Stomach (tissue), 8 donors: ENCODE measurements at regions not wholly inside any gene's neighbourhood (a gene's known extent, or its start where the extent isn't known, plus 50 kb on each side); places are given as distances from the start of the nearest gene placed in this dataset.
"Not testable (repeated sequence)": the region's sequence is repeated elsewhere in the genome, so short reads cannot be mapped to it uniquely, and the experiment has no call there.

ENCODE experiments used
- DNase-seq, 2 donors: peaks; one replicate each; pipeline versions ENCODE4 v3.0.0 to v3.0.0-alpha.2; 2013 to 2019
- H3K27ac ChIP-seq, 5 donors: fragments of 200-600 bp in 4 of 5; sonication (generic) in 4 of 5; one replicate each; pipeline ENCODE4 v1.5.1; 2013 to 2019; ENCODE audit warnings: mild to moderate bottlenecking in 1 of 5, moderate library complexity in 1 of 5
- H3K27me3 ChIP-seq, 3 donors: fragments of 200-600 bp; sonication (generic); one replicate each; pipeline ENCODE4 v1.5.1; 2017 to 2019; ENCODE audit warnings: mixed run types in 1 of 3
- H3K36me3 ChIP-seq, 4 donors: fragments of 200-600 bp; sonication (generic); 1 replicate in 3 of 4; 2 replicates in 1 of 4; pipeline ENCODE4 v1.5.1; 2016 to 2019
- H3K4me1 ChIP-seq, 4 donors: fragments of 200-600 bp; sonication (generic); one replicate each; pipeline ENCODE4 v1.5.1; 2016 to 2019
- H3K4me3 ChIP-seq, 4 donors: fragments of 200-600 bp; sonication (generic) in 3 of 4; one replicate each; pipeline ENCODE4 v1.5.1; 2016 to 2019; ENCODE audit warnings: mild to moderate bottlenecking in 1 of 4
- H3K9me3 ChIP-seq, 4 donors: fragments of 200-600 bp; sonication (generic); one replicate each; pipeline ENCODE4 v1.5.1; 2016 to 2019
- EP300 ChIP-seq: sonication (generic); formaldehyde crosslinking; IDR thresholded peaks from one replicate; pipeline ENCODE4 v1.6.1; 2017; ENCODE audit warnings: antibody characterized with exemption
- POLR2A ChIP-seq, 4 donors: fragments of 450-650 bp; IDR thresholded peaks; one replicate each; pipeline ENCODE4 v1.6.1; 2016; ENCODE audit warnings: antibody characterized with exemption in 4 of 4, control low read depth in 2 of 4, mild to moderate bottlenecking in 1 of 4, moderate library complexity in 1 of 4
- POLR2AphosphoS5 ChIP-seq, 3 donors: sonication (generic); formaldehyde crosslinking; IDR thresholded peaks; one replicate each; pipeline ENCODE4 v1.6.1; 2016; ENCODE audit warnings: antibody characterized with exemption in 3 of 3
- WGBS, 5 donors: extraction: QIAGEN DNeasy Blood & Tissue Kit in 3 of 5; methylation state at CpG; one replicate each; pipeline versions ENCODE4 v1.1.5 to v1.1.7; 2013 to 2018; 5-methylcytosine and 5-hydroxymethylcytosine counted together
- intact Hi-C: fragments of 100-400 bp; cut with DNase I; formaldehyde crosslinking; loops from one replicate; pipeline ENCODE4 v1.15.1; 2023; ENCODE audit warnings: low total_unique reads
- TF ChIP-seq, protein P1 (sequence below), 7 experiments: fragments of 450-650 bp in 4 of 7; fragments of 200-600 bp in 3 of 7; sonication (generic) in 3 of 7; IDR thresholded peaks; one replicate each; pipeline ENCODE4 v1.5.1; 2016 to 2019; ENCODE audit warnings: antibody characterized with exemption in 7 of 7, control low read depth in 2 of 7, mild to moderate bottlenecking in 1 of 7
- donor health status: healthy with polysubstance abuse.
- donor health status: Bipolar disorder and iron deficiency.
- donor health status: healthy.

DNA sequence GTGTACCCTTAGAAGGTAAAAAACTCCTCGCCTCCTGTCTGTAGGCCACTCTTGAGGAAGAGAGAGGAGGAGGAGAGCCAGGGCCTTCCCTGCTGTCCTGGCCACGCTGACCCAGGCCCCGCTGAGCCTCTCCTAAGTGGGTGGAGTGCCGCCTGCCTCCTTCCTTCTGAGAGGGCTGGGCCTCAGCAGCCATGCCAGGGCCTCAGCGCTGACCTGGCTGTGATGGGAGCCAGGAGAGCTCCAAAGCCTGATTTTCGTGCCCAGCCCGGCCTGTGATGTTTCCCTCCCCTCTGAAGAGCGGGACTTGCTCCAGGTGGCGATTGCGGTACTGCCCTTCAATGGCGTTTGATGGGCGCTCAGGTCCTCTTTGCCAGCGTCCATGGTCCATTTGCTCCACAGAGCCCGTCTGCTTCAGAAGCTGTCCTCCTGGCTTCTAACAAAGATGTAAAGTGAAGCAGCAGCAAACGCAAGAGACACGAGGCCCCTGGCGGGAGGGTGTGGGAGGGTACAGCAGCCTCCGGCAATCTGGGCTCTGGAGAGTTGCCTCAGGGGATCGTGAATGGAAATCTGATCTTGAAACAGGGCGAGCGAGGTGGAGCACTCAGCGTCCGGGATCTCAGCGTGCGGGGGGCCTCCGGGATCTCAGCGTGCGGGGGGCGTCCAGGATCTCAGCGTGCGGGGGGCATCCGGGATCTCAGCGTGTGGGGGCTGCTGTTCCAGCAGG is 93.5 kb downstream of the NPIPB11 start:
- DNase-seq: peak in 1 of 2 donors; percentile 43
- Histone ChIP-seq H3K9me3 (no peaks in the 10 kb centered on the region), H3K27me3 (no peaks in the 10 kb centered on the region), H3K4me3 (no peak overlapping the region), H3K36me3 (peaks cover 0 to 11% (median 6%) of the 10 kb centered on the region in 4 donors), H3K4me1 (peaks cover 19 to 41% (median 38%) of the 10 kb centered on the region in 4 donors), H3K27ac (no peak overlapping the region)
- TF ChIP-seq, protein P1, sequence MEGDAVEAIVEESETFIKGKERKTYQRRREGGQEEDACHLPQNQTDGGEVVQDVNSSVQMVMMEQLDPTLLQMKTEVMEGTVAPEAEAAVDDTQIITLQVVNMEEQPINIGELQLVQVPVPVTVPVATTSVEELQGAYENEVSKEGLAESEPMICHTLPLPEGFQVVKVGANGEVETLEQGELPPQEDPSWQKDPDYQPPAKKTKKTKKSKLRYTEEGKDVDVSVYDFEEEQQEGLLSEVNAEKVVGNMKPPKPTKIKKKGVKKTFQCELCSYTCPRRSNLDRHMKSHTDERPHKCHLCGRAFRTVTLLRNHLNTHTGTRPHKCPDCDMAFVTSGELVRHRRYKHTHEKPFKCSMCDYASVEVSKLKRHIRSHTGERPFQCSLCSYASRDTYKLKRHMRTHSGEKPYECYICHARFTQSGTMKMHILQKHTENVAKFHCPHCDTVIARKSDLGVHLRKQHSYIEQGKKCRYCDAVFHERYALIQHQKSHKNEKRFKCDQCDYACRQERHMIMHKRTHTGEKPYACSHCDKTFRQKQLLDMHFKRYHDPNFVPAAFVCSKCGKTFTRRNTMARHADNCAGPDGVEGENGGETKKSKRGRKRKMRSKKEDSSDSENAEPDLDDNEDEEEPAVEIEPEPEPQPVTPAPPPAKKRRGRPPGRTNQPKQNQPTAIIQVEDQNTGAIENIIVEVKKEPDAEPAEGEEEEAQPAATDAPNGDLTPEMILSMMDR (IDR thresholded peaks at IDR 0.05): no peak
- TF ChIP-seq POLR2AphosphoS5 (IDR thresholded peaks at IDR 0.05) (no peak), EP300 (no peak), POLR2A (IDR thresholded peaks at IDR 0.05) (no peak)
- intact Hi-C loops: no loop called here
- 90 to 96% (median 92%) methylated on average over 31 to 33 of the region's 33 CpGs for WGBS, 5 donors

DNA sequence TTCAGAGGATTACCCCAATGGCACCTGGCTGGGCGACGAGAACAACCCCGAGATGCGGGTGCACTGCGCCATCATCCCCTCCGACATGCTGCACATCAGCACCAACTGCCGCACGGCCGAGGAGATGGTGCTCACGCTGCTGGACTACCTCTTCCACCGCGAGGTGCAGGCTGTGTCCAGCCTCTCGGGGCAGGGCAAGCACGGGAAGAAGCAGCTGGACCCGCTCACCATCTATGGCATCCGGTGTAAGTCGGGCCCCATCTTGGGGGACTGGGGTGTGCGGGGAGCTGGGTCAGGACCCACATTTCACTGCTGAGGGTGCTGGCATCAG is 94.2 kb downstream of the NPIPB11 start:
- H3K4me3 ChIP-seq, H3K9me3 ChIP-seq, intact Hi-C loops, H3K27me3 ChIP-seq, H3K27ac ChIP-seq, DNase-seq: not testable (repeated sequence)
- Histone ChIP-seq H3K4me1 (peaks cover 25 to 47% (median 44%) of the 10 kb centered on the region in 4 donors), H3K36me3 (peaks cover 0 to 11% (median 6%) of the 10 kb centered on the region in 4 donors)
- 92 to 100% (median 97%) methylated on average over 15 to 18 of the region's 18 CpGs for WGBS, 5 donors

DNA sequence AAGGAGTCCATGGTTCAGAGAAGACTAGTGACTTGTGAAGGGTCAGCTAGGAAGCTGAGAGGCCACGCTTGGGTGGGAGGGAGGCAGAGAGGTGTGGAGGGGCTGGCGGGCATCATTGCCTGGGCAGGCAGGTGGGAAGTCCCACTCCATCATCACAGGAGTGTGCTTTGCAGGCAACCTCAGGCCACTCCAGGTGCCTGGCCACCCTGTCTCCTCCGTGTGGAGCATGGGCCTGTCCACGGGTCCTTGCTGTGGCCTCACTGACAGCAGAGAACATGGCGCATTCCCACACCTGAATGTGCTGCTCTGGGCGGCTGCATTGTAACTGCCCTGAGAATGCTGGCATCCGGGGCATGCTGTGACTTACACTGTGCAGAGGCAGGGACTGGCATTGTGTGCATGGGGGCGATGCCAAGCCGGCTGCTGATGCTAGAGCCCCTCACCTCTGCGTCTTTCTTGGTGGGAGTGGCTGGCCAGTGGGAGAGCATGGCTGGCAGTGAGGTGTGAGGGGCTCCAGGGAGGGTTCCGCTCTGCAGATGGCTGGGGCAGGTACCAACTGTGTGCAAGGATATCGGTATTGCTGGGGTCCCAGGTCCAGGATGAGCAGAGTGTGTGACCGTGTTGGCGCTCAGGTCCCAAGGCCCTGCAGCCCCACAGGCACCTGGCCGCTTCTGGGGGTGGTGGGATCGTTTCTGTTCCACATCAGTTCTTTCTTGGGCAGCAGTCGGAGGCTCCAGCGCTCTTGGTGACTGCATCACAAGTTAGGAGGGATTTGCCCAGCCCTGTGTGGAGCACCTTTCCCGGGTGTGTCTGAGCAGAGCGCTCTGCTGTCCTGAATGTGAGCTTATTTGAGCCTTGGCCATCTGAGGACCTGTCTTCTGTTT is 94.8 kb downstream of the NPIPB11 start:
- Histone ChIP-seq H3K9me3 (no peaks in the 10 kb centered on the region), H3K27me3 (no peaks in the 10 kb centered on the region), H3K36me3 (peaks cover 0 to 8% (median 6%) of the 10 kb centered on the region in 4 donors), H3K4me3 (no peak overlapping the region), H3K27ac (peak overlapping the region; percentile 60 to 77 (median 67)), H3K4me1 (peaks cover 27 to 51% (median 47%) of the 10 kb centered on the region in 4 donors)
- TF ChIP-seq, protein P1 (IDR thresholded peaks at IDR 0.05): no peak
- TF ChIP-seq POLR2A (IDR thresholded peaks at IDR 0.05) (no peak), POLR2AphosphoS5 (IDR thresholded peaks at IDR 0.05) (no peak), EP300 (no peak)
- intact Hi-C loops: no loop called here
- WGBS, 5 donors: 82 to 94% (median 90%) methylated on average over 17 to 20 of the region's 20 CpGs
- DNase-seq: no peak

DNA sequence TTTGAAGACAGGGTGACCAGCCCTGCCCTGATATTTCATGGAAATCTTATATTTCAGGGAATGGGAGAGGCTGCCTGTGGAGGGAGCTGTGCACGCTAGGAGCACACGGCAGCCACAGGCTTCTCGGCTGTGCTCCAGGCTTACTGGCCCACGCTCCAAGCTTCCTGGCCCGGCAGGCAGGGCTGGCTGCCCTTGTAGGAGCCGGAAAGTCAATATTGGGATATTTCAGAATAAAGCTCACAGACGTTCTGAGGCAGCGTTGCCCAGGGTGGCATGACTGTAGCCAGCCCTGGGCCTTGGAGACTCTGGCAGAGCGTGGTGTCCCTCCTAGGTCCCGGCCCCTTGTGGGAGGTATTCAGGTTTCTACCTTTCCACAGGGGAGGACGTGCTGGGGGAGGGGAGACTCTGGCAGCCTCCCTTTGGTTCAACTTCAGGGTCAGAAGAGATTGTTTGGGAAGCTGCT is 95.6 kb downstream of the NPIPB11 start:
- peak; percentile 43 to 86 for DNase-seq
- Histone ChIP-seq H3K4me1 (peaks cover 27 to 51% (median 45%) of the 10 kb centered on the region in 4 donors), H3K9me3 (no peaks in the 10 kb centered on the region), H3K36me3 (peaks cover 0 to 7% (median 6%) of the 10 kb centered on the region in 4 donors), H3K4me3 (no peak overlapping the region), H3K27ac (peak overlapping the region; percentile 60 to 77 (median 67)), H3K27me3 (no peaks in the 10 kb centered on the region)
- TF ChIP-seq, protein P1 (IDR thresholded peaks at IDR 0.05): peak in 2 of 7 experiments; percentile 26 to 44
- no peak for TF ChIP-seq POLR2A (IDR thresholded peaks at IDR 0.05)
- no peak for TF ChIP-seq EP300
- TF ChIP-seq POLR2AphosphoS5 (IDR thresholded peaks at IDR 0.05): peak in 1 of 3 donors; percentile 40
- intact Hi-C loops: no loop called here
- 27 to 55% (median 39%) methylated on average over 7 to 11 of the region's 11 CpGs for WGBS, 5 donors

DNA sequence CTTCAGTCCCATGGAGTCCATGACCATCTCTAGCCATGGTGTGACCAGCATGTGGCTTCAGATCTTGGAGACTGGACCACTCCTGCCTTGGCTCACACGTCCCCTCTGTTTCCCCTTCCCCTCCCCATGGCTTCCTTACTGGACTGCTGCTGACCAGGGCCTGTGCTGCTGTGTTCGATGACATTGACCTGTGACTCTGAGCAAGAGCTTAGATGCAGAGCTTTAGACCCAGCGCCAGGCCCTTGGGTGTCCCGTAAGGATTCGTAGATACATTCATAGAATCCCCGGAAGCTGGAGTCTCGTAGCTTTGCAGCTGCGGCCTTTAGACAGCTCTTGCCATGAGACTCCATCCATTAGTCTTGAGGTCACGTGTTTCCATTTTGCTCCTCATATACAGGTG is 96.3 kb downstream of the NPIPB11 start:
- H3K4me1 ChIP-seq: peaks cover 27 to 51% (median 43%) of the 10 kb centered on the region in 4 donors
- H3K9me3 ChIP-seq, DNase-seq, H3K4me3 ChIP-seq, H3K36me3 ChIP-seq, H3K27me3 ChIP-seq, intact Hi-C loops: not testable (repeated sequence)
- H3K27ac ChIP-seq: peak overlapping the region in 3 of 5 donors; percentile 60 to 77 (median 75)
- WGBS, 5 donors: 94 to 96% (median 95%) methylated on average over 7 to 9 of the region's 9 CpGs

DNA sequence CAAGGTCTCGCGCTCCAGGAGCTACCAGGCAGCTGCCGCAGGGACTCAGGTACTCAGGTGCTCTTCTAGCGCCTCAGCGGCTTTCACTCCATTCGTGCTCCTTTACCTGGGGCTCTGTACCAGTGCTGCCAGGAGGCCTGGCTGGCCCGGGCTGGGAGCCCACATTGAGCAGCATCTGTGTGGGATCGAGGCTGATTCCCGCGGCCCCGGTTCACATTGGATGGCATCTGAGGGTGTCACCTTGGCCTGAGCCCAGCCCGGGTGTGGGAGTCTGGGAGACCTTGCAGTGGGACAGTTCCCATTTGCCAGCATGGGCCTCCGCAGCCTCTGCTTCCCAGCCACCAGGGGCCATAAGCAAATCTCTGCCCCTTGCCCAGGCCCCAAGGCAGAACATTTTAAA is 96.9 kb downstream of the NPIPB11 start:
- DNase-seq, H3K9me3 ChIP-seq, intact Hi-C loops, H3K36me3 ChIP-seq, H3K27ac ChIP-seq, H3K27me3 ChIP-seq, H3K4me3 ChIP-seq: not testable (repeated sequence)
- 84 to 94% (median 88%) methylated on average over 5 to 13 of the region's 13 CpGs for WGBS, 5 donors
- peaks cover 27 to 51% (median 43%) of the 10 kb centered on the region in 4 donors for H3K4me1 ChIP-seq
